T-helper 1 cell treated with Interleukin-12 subunit alpha and Interleukin-12 subunit beta and Interleukin-4 antibody, amounts not matched to agents 30 μg/mL and 1 μg/mL, for 36 hours (primary cell): ENCODE measurements at regions not wholly inside any gene's neighbourhood (a gene's known extent, or its start where the extent isn't known, plus 50 kb on each side); places are given as distances from the start of the nearest gene placed in this dataset.

ENCODE experiments used
- H3K27ac Mint-ChIP-seq: one replicate; pipeline ENCODE4 v1.8.0; 2021; ENCODE audit warnings: mild to moderate bottlenecking, mixed read lengths
- H3K27me3 Mint-ChIP-seq: one replicate; pipeline ENCODE4 v1.8.0; 2021; ENCODE audit warnings: low read depth, mixed read lengths
- H3K36me3 Mint-ChIP-seq: one replicate; pipeline ENCODE4 v1.8.0; 2021; ENCODE audit warnings: low read depth, mixed read lengths
- H3K4me1 Mint-ChIP-seq: one replicate; pipeline ENCODE4 v1.8.0; 2021; ENCODE audit warnings: low read depth, mixed read lengths
- H3K4me3 Mint-ChIP-seq: one replicate; pipeline ENCODE4 v1.8.0; 2021; ENCODE audit warnings: mild to moderate bottlenecking, moderate library complexity, mixed read lengths
- H3K9me3 Mint-ChIP-seq: one replicate; pipeline ENCODE4 v1.8.0; 2021; ENCODE audit warnings: mixed read lengths

GRCh38 chr22:47610281-47610680 lies 847.8 kb downstream of the TBC1D22A start:
- Mint-ChIP-seq H3K27ac (no peak overlapping the region), H3K36me3 (no peaks in the 10 kb centered on the region), H3K27me3 (no peaks in the 10 kb centered on the region), H3K4me1 (no peaks in the 10 kb centered on the region), H3K4me3 (no peak overlapping the region), H3K9me3 (no peaks in the 10 kb centered on the region)

GRCh38 chr22:47609653-47610052 lies 847.2 kb downstream of the TBC1D22A start:
- Mint-ChIP-seq H3K4me1 (no peaks in the 10 kb centered on the region), H3K4me3 (no peak overlapping the region), H3K27me3 (no peaks in the 10 kb centered on the region), H3K36me3 (no peaks in the 10 kb centered on the region), H3K9me3 (no peaks in the 10 kb centered on the region), H3K27ac (no peak overlapping the region)

- Mint-ChIP-seq H3K36me3 (no peaks in the 10 kb centered on the region), H3K27me3 (no peaks in the 10 kb centered on the region), H3K9me3 (no peaks in the 10 kb centered on the region), H3K27ac (no peak overlapping the region), H3K4me3 (no peak overlapping the region), H3K4me1 (no peaks in the 10 kb centered on the region)
Measured at GRCh38 chr22:47608421-47608820, 846.0 kb downstream of the TBC1D22A start.

- Mint-ChIP-seq H3K9me3 (no peaks in the 10 kb centered on the region), H3K4me3 (no peak overlapping the region), H3K4me1 (no peaks in the 10 kb centered on the region), H3K36me3 (no peaks in the 10 kb centered on the region), H3K27ac (no peak overlapping the region), H3K27me3 (no peaks in the 10 kb centered on the region)
Measured at GRCh38 chr22:47607486-47607885, 845.0 kb downstream of the TBC1D22A start.

GRCh38 chr22:47606426-47606825 lies 844.0 kb downstream of the TBC1D22A start:
- Mint-ChIP-seq H3K27me3 (no peaks in the 10 kb centered on the region), H3K36me3 (no peaks in the 10 kb centered on the region), H3K9me3 (no peaks in the 10 kb centered on the region)

GRCh38 chr22:47605886-47606285 lies 843.4 kb downstream of the TBC1D22A start:
- Mint-ChIP-seq H3K36me3 (no peaks in the 10 kb centered on the region), H3K9me3 (no peaks in the 10 kb centered on the region), H3K4me3 (no peak overlapping the region), H3K4me1 (no peaks in the 10 kb centered on the region), H3K27ac (no peak overlapping the region), H3K27me3 (no peaks in the 10 kb centered on the region)

More at GRCh38 chr22:47606426-47606825, 844.0 kb downstream of the TBC1D22A start:
- H3K27ac Mint-ChIP-seq: no peak overlapping the region
- no peak overlapping the region for H3K4me3 Mint-ChIP-seq
- H3K4me1 Mint-ChIP-seq: no peaks in the 10 kb centered on the region

GRCh38 chr22:47605441-47605840 lies 843.0 kb downstream of the TBC1D22A start:
- H3K36me3 Mint-ChIP-seq: no peaks in the 10 kb centered on the region
- H3K9me3 Mint-ChIP-seq: no peaks in the 10 kb centered on the region
- H3K4me3 Mint-ChIP-seq: no peak overlapping the region
- H3K27me3 Mint-ChIP-seq: no peaks in the 10 kb centered on the region
- no peaks in the 10 kb centered on the region for H3K4me1 Mint-ChIP-seq
- H3K27ac Mint-ChIP-seq: no peak overlapping the region

GRCh38 chr22:47604563-47604962 lies 842.1 kb downstream of the TBC1D22A start:
- no peaks in the 10 kb centered on the region for H3K4me1 Mint-ChIP-seq
- H3K9me3 Mint-ChIP-seq: no peaks in the 10 kb centered on the region
- H3K27ac Mint-ChIP-seq: no peak overlapping the region
- no peak overlapping the region for H3K4me3 Mint-ChIP-seq
- no peaks in the 10 kb centered on the region for H3K27me3 Mint-ChIP-seq
- H3K36me3 Mint-ChIP-seq: no peaks in the 10 kb centered on the region

- Mint-ChIP-seq H3K4me3 (no peak overlapping the region), H3K4me1 (no peaks in the 10 kb centered on the region), H3K9me3 (no peaks in the 10 kb centered on the region), H3K36me3 (no peaks in the 10 kb centered on the region), H3K27me3 (no peaks in the 10 kb centered on the region), H3K27ac (no peak overlapping the region)
Measured at GRCh38 chr22:47602732-47603131, 840.3 kb downstream of the TBC1D22A start.

- H3K36me3 Mint-ChIP-seq: no peaks in the 10 kb centered on the region
- H3K4me1 Mint-ChIP-seq: no peaks in the 10 kb centered on the region
- H3K27ac Mint-ChIP-seq: peak overlapping the region; percentile 49
- no peak overlapping the region for H3K4me3 Mint-ChIP-seq
- H3K27me3 Mint-ChIP-seq: no peaks in the 10 kb centered on the region
- H3K9me3 Mint-ChIP-seq: no peaks in the 10 kb centered on the region
Measured at GRCh38 chr22:47601666-47602065, 839.2 kb downstream of the TBC1D22A start.

GRCh38 chr22:47600791-47601625 lies 838.6 kb downstream of the TBC1D22A start:
- Mint-ChIP-seq H3K4me1 (no peaks in the 10 kb centered on the region), H3K27ac (no peak overlapping the region), H3K27me3 (no peaks in the 10 kb centered on the region), H3K4me3 (no peak overlapping the region), H3K9me3 (no peaks in the 10 kb centered on the region), H3K36me3 (no peaks in the 10 kb centered on the region)

GRCh38 chr22:47600281-47600680 lies 837.8 kb downstream of the TBC1D22A start:
- Mint-ChIP-seq H3K36me3 (no peaks in the 10 kb centered on the region), H3K9me3 (no peaks in the 10 kb centered on the region), H3K27ac (no peak overlapping the region), H3K27me3 (no peaks in the 10 kb centered on the region), H3K4me1 (no peaks in the 10 kb centered on the region), H3K4me3 (no peak overlapping the region)

GRCh38 chr22:47599753-47600152 lies 837.3 kb downstream of the TBC1D22A start:
- Mint-ChIP-seq H3K36me3 (no peaks in the 10 kb centered on the region), H3K4me1 (no peaks in the 10 kb centered on the region), H3K9me3 (no peaks in the 10 kb centered on the region), H3K27me3 (no peaks in the 10 kb centered on the region), H3K27ac (no peak overlapping the region), H3K4me3 (no peak overlapping the region)

GRCh38 chr22:47598864-47599263 lies 836.4 kb downstream of the TBC1D22A start:
- Mint-ChIP-seq H3K36me3 (no peaks in the 10 kb centered on the region), H3K27ac (no peak overlapping the region), H3K4me3 (no peak overlapping the region), H3K27me3 (no peaks in the 10 kb centered on the region), H3K9me3 (no peaks in the 10 kb centered on the region), H3K4me1 (no peaks in the 10 kb centered on the region)

- H3K27ac Mint-ChIP-seq: no peak overlapping the region
- H3K4me3 Mint-ChIP-seq: no peak overlapping the region
- H3K9me3 Mint-ChIP-seq: no peaks in the 10 kb centered on the region
- H3K36me3 Mint-ChIP-seq: no peaks in the 10 kb centered on the region
- H3K4me1 Mint-ChIP-seq: no peaks in the 10 kb centered on the region
- H3K27me3 Mint-ChIP-seq: no peaks in the 10 kb centered on the region
Measured at GRCh38 chr22:47597041-47597440, 834.6 kb downstream of the TBC1D22A start.
